Endothelial cell (in vitro differentiated cells): ENCODE measurements at regions not wholly inside any gene's neighbourhood (a gene's known extent, or its start where the extent isn't known, plus 50 kb on each side); places are given as distances from the start of the nearest gene placed in this dataset.

Source experiments
- DNase-seq: peaks from one replicate; pipeline ENCODE4 v3.0.0; 2021; ENCODE audit warnings: low spot score
- H3K27ac Mint-ChIP-seq: one replicate; pipeline ENCODE4 v1.8.0; 2021; ENCODE audit warnings: mixed read lengths, inconsistent platforms; ENCODE audit not compliant: unreplicated experiment
- H3K27me3 Mint-ChIP-seq: one replicate; pipeline ENCODE4 v1.8.0; 2021; ENCODE audit warnings: mild to moderate bottlenecking, moderate library complexity, mixed read lengths, inconsistent platforms; ENCODE audit not compliant: unreplicated experiment
- H3K36me3 Mint-ChIP-seq: one replicate; pipeline ENCODE4 v1.8.0; 2021; ENCODE audit warnings: mild to moderate bottlenecking, low read depth, mixed read lengths, inconsistent platforms; ENCODE audit not compliant: unreplicated experiment
- H3K4me1 Mint-ChIP-seq: one replicate; pipeline ENCODE4 v1.8.0; 2021; ENCODE audit warnings: mild to moderate bottlenecking, mixed read lengths, inconsistent platforms; ENCODE audit not compliant: unreplicated experiment
- H3K4me3 Mint-ChIP-seq: one replicate; pipeline ENCODE4 v1.8.0; 2021; ENCODE audit warnings: mild to moderate bottlenecking, mixed read lengths, inconsistent platforms; ENCODE audit not compliant: unreplicated experiment
- H3K9me3 Mint-ChIP-seq: one replicate; pipeline ENCODE4 v1.8.0; 2021; ENCODE audit warnings: mixed read lengths, inconsistent platforms; ENCODE audit not compliant: unreplicated experiment
- CTCF ChIP-seq: fragments of 200-600 bp; sonication (generic); IDR thresholded peaks from one replicate; pipeline ENCODE4 v1.5.0; 2021; ENCODE audit warnings: antibody characterized with exemption; ENCODE audit not compliant: unreplicated experiment

- no peaks in the 10 kb centered on the region for H3K27me3 Mint-ChIP-seq
- DNase-seq: no peak
- H3K4me1 Mint-ChIP-seq: peaks cover 6% of the 10 kb centered on the region
- no peak for TF ChIP-seq CTCF
- no peak overlapping the region for H3K4me3 Mint-ChIP-seq
- H3K36me3 Mint-ChIP-seq: peaks cover 5% of the 10 kb centered on the region
- no peak overlapping the region for H3K27ac Mint-ChIP-seq
- no peaks in the 10 kb centered on the region for H3K9me3 Mint-ChIP-seq
These were observed 328.6 kb downstream of the ETAA1 start for GRCh38 chr2:67725731-67726130.

GRCh38 chr2:67726416-67726815 is 329.3 kb downstream of the ETAA1 start:
- Mint-ChIP-seq H3K27ac (no peak overlapping the region), H3K27me3 (no peaks in the 10 kb centered on the region), H3K36me3 (no peaks in the 10 kb centered on the region), H3K4me3 (no peak overlapping the region), H3K4me1 (peaks cover 6% of the 10 kb centered on the region), H3K9me3 (no peaks in the 10 kb centered on the region)
- no peak for DNase-seq
- no peak for TF ChIP-seq CTCF

GRCh38 chr2:67727131-67727530 is 330.0 kb downstream of the ETAA1 start:
- no peak overlapping the region for H3K4me3 Mint-ChIP-seq
- H3K36me3 Mint-ChIP-seq: no peaks in the 10 kb centered on the region
- H3K27ac Mint-ChIP-seq: no peak overlapping the region
- no peak for TF ChIP-seq CTCF
- no peaks in the 10 kb centered on the region for H3K9me3 Mint-ChIP-seq
- no peak for DNase-seq
- H3K4me1 Mint-ChIP-seq: peaks cover 6% of the 10 kb centered on the region
- H3K27me3 Mint-ChIP-seq: no peaks in the 10 kb centered on the region

GRCh38 chr2:67727623-67728022 is 330.5 kb downstream of the ETAA1 start:
- Mint-ChIP-seq H3K36me3 (no peaks in the 10 kb centered on the region), H3K4me1 (peaks cover 6% of the 10 kb centered on the region), H3K9me3 (no peaks in the 10 kb centered on the region), H3K27me3 (no peaks in the 10 kb centered on the region), H3K4me3 (no peak overlapping the region), H3K27ac (no peak overlapping the region)
- DNase-seq: no peak
- no peak for TF ChIP-seq CTCF

- no peak for TF ChIP-seq CTCF
- no peak overlapping the region for H3K4me3 Mint-ChIP-seq
- no peaks in the 10 kb centered on the region for H3K36me3 Mint-ChIP-seq
- no peaks in the 10 kb centered on the region for H3K27me3 Mint-ChIP-seq
- H3K27ac Mint-ChIP-seq: no peak overlapping the region
- no peaks in the 10 kb centered on the region for H3K9me3 Mint-ChIP-seq
- peaks cover 9% of the 10 kb centered on the region for H3K4me1 Mint-ChIP-seq
- DNase-seq: no peak
These were observed 332.3 kb downstream of the ETAA1 start for GRCh38 chr2:67729474-67729873.
